Astrocyte of the cerebellum (primary cell): ENCODE measurements at regions not wholly inside any gene's neighbourhood (a gene's known extent, or its start where the extent isn't known, plus 50 kb on each side); places are given as distances from the start of the nearest gene placed in this dataset.

ENCODE experiments used
- DNase-seq: peaks from one replicate; pipeline ENCODE4 v3.0.0-alpha.2; 2011; ENCODE audit warnings: low read depth
- H3K4me3 ChIP-seq: 2 replicates; pipeline ENCODE4 v1.5.1; 2011; ENCODE audit warnings: mild to moderate bottlenecking, low read depth, low read length, moderate library complexity
- in situ Hi-C: cut with HindIII; loops from 2 replicates; pipeline ENCODE4 v1.10.0; 2017; ENCODE audit warnings: low sequenced_read_pairs
- TF ChIP-seq, protein P1 (sequence below): IDR thresholded peaks from 2 replicates; pipeline ENCODE4 v1.5.1; 2012; ENCODE audit warnings: low read length, low read depth, moderate library complexity, mild to moderate bottlenecking; ENCODE audit errors: missing control alignments

DNA sequence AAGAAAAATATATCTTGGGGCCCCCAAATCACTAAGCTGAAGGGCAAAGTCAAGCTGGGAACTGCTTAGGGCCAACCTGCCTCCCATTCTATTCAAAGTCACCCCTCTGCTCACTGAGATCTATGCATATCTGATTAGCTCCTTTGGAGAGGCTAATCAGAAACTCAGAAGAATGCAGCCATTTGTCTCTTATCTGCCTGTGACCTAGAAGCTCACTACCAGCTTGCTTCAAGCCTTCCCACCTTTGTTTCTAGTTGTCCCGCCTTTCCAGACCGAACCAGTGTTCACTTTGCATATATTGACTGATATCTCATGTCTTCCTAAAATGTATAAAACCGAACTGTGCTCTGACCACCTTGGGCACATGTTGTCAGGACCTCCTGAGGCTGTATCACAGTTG is 479.4 kb downstream of the METTL4 start:
- in situ Hi-C loops = no loop called here
- H3K4me3 ChIP-seq = no peak overlapping the region
- DNase-seq = no peak
- TF ChIP-seq, protein P1, sequence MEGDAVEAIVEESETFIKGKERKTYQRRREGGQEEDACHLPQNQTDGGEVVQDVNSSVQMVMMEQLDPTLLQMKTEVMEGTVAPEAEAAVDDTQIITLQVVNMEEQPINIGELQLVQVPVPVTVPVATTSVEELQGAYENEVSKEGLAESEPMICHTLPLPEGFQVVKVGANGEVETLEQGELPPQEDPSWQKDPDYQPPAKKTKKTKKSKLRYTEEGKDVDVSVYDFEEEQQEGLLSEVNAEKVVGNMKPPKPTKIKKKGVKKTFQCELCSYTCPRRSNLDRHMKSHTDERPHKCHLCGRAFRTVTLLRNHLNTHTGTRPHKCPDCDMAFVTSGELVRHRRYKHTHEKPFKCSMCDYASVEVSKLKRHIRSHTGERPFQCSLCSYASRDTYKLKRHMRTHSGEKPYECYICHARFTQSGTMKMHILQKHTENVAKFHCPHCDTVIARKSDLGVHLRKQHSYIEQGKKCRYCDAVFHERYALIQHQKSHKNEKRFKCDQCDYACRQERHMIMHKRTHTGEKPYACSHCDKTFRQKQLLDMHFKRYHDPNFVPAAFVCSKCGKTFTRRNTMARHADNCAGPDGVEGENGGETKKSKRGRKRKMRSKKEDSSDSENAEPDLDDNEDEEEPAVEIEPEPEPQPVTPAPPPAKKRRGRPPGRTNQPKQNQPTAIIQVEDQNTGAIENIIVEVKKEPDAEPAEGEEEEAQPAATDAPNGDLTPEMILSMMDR = no peak

DNA sequence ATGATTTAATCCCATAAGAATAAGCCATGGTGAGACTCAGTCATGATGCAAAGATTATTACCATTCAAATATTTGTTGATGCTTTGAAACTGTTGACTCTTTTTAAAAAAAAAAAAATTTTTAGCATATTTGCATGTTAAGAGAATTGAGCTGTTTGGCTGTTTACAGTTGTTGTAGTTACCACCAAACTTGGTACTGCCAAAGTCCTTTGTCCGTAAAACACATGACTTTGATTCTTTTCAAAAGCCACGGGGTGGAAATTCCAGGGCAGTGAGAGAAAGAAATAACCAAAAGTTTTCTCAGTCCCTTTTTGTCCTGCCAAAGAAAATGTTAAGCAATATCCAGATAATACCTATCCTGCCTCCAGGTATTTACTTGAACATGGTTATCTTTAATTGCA is 474.8 kb downstream of the METTL4 start:
- in situ Hi-C loops = no loop called here

DNA sequence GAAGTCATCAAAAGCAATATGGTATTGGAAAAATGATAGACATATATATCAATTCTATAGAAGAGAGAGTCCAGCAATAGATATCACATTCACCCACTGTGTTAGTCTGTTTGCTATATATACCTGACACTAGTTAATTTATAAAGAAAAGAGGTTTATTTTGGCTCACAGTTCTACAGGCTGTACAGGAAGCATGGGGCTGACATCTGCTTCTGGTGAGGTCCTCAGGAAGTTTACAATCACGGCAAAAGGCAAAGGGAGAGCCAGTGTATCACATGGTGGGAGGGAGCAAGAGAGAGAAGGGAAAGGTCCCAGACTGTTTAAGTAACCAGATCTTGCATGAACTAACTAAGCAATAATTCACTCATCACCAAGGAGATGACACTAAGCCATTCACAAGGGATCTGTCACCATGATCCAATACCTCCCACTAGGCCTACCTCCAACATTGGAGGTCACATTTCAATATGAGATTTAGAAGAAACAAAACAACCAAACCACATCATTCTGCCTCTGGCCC is 470.6 kb downstream of the METTL4 start:
- no peak for DNase-seq
- no peak overlapping the region for H3K4me3 ChIP-seq
- TF ChIP-seq, protein P1 = no peak
- in situ Hi-C loops = no loop called here

More for the DNA sequence above, 474.8 kb downstream of the METTL4 start:
- DNase-seq = peak; percentile 48
- TF ChIP-seq, protein P1 = no peak
- no peak overlapping the region for H3K4me3 ChIP-seq

DNA sequence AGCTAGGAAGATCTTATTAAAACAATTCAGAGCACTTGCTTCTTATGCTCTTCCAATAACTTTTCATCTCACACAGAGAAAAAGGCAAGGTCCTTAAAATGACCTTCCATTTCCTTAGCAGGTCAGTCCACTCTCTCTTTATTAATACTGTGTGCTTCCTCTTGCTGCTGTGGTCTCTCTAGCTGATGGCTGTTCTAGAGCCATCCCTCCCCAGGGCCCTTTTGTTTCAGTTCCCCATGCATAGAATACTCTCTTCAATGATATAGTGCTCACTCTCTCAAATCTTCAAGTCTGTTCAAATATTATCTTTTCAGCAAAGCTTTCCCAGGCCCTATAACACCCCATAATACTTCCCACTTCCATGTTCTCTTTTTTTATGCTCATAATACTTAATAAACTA is 469.3 kb downstream of the METTL4 start:
- H3K4me3 ChIP-seq = no peak overlapping the region
- DNase-seq = no peak
- in situ Hi-C loops = no loop called here
- TF ChIP-seq, protein P1 = no peak

DNA sequence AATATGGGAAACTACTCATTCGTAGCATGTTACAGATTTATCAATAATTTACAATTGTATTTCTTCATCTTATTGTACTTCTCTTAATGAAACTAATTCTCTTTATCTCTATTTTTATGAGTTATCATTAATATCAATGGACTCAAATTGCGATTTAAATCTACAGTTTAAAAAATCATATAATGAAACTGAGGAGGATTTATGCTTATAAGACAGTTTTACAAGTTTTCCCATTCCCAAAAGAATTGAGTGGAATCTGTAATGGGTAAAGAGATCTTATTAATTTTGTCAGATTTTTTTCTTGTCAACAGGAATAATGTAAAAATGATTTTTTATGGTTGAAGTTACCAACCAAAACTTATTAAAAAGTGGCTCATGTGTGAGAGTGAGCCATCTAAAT is 468.0 kb downstream of the METTL4 start:
- in situ Hi-C loops = no loop called here
- no peak overlapping the region for H3K4me3 ChIP-seq

DNA sequence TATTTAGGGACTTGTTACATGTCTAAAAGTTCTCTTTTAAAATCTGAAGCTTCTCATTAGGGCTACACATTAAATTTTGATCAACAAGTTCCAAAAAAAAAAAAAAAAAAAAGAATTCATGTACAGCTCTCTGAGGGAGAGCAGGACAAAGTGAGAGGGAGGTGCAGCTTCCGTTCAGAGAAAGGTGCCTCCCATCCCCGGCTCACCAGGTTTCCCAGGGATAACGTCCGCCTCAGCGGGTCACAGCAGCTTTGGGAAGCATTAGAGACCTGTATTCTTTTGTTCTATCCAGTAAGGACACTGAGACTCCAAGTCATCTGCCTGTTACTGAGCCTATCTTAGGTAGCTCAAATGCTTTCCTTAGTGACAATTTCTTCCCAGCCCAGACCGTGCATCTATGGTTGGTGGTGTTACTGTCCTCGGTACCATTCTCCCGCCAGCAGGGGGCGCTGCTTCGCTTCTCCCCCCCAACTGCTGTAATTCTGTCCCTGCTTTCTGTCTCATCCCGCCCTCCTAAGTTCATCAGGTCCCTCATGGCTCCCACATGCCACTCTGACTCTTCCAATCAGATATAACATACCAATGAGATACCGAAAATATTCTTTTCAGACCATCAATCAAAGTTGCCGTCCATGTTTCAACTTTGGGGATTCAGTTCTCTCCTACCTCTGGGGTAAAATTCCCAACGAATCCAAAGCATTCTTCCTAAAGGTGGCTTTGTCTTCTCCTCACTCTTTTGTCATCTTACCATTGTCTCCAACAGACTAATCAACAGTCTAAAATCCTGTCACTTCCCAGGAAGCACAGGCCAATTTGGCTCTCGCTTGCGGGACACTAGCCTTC is 466.5 kb downstream of the METTL4 start:
- TF ChIP-seq, protein P1 = peak; percentile 73
- in situ Hi-C loops = no loop called here
- no peak for DNase-seq
- H3K4me3 ChIP-seq = no peak overlapping the region

More for the DNA sequence above, 468.0 kb downstream of the METTL4 start:
- DNase-seq = no peak
- TF ChIP-seq, protein P1 = no peak
